Pons (tissue), 1 donor: ENCODE measurements at regions not wholly inside any gene's neighbourhood (a gene's known extent, or its start where the extent isn't known, plus 50 kb on each side); places are given as distances from the start of the nearest gene placed in this dataset.
"Not testable (repeated sequence)": the region's sequence is repeated elsewhere in the genome, so short reads cannot be mapped to it uniquely, and the experiment has no call there.

Source experiments
- DNase-seq: peaks from one replicate; pipeline ENCODE4 v3.0.0-alpha.2; 2016; ENCODE audit warnings: low spot score

DNA sequence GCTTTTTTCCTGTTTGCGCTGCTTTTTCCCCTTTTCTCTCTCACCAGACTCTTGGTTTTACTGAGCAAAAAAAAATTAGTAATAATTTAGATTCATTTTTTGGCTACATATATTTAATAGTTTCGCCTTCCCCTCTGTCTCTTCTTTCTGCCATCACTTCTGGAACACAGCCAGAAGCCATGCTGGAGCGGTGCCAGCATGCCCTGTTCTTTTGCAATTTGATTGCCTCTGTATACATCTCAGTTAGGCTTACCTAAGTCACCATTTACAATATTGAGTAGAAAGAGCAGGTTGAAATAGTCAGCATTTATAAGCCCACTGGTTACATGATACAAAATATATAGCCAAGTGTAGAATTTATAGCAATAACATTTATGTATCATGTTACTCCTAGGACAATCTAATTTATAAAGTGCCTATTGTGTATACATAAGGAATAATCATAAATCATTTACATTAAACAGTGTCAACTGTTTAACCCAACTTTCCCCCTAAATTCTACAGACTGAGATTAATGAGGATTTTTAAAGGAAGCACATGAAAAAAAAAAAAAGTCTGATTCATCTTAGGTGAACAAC is 413.8 kb upstream of the SOX5 start:
- no peak for DNase-seq

DNA sequence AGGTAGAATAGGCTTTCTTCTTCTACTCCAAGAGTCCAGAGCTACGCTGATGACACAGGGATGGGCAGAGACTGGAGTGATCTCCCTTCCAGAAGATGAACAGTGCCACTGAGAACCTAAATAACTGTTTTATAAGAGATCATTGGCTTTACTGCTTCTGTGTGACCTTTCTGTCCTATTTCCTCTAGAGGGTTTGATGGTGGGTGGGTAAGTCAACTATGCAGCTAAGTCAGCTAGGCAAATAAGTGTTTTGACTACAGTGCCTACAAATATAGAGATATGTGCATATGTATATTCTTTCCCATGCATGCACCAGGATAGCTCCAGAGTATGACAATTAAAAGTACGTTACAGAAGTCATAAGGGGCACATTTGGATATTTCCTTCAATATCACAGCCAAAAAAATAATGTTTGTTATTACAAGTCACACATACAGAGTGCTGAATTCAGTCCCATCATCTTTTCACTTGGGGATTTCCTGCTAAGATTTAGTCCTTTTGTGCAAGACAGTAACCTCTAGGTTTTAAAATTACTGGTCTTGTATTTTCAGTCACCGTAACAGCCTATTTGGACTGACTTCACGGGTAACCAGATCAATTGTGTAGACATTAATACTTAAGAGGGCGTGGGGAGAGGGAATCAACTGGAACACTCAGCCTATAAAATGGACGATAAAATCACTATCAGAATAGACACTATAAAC is 412.6 kb upstream of the SOX5 start:
- no peak for DNase-seq

DNA sequence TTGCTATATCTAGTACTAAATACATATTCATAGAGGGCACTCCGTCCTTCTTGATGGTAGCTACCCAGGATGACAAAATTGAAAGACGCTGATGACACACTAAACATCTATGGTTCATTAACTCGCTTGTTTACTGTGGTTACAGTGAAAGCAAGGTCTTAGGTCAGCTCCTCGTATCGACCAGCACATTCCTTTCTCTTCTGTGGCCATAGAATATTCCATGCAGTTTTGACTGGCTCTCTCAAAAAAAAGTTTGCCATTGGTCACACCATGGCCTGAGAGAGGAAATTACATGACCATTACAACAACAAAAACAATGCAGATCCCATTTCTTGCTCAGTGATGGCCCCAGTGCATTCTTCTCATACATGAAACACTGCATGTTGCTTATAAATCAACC is 411.4 kb upstream of the SOX5 start:
- no peak for DNase-seq

DNA sequence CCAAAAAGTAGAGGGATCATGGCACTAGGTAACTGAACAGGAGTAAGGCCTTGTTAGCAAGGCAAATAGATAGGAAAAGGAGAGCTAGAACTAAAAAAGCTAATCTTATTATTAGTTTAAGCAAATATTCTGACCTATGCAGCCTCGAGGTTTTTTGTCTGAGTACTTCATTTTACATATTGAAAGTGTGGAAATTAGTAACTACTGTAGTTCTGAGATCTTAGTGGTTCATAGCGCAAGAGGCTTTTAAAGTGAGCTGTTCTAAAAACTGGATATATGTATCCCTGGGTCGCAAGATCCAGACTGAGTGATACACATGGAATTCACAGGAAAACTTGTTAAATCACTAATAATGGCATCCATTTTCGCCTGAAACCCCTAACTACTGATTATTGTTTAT is 411.0 kb upstream of the SOX5 start:
- DNase-seq: no peak

DNA sequence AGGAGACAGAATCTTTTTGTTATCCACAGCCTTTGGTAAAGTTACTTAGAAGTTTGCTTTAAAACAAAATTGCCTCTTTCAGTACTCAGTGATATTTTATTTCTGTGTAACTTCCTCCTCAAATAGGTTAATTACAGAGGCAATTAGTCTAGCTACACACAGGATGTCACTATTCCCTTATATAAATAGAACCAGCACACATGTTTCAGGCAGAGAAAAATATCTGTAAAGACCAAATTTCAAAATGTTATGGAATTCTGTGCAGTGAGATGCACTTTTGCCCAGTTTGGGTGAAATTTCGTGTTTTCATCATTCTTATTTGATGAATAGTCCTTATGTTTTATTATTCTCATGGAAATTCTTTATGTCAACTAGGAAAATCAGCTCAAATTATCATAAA is 410.6 kb upstream of the SOX5 start:
- DNase-seq: no peak

DNA sequence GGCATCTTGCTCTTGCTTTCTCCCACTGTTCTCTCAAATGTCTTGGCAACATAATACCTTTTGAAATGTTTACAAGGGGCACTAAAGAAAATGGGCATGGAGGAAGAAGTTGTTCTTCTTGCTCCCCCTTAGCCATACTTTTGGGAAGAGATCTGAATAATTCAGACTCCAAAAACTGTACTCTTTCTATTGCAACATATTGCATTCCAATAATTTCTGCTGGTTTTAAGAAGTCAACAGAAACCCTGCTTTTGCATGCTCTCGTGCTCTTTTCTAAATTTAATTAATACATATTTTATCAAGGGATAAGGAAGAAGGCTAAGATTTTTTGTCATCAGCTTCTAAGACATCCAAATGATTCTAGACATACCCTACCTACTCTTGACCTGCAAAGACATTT is 409.9 kb upstream of the SOX5 start:
- no peak for DNase-seq

DNA sequence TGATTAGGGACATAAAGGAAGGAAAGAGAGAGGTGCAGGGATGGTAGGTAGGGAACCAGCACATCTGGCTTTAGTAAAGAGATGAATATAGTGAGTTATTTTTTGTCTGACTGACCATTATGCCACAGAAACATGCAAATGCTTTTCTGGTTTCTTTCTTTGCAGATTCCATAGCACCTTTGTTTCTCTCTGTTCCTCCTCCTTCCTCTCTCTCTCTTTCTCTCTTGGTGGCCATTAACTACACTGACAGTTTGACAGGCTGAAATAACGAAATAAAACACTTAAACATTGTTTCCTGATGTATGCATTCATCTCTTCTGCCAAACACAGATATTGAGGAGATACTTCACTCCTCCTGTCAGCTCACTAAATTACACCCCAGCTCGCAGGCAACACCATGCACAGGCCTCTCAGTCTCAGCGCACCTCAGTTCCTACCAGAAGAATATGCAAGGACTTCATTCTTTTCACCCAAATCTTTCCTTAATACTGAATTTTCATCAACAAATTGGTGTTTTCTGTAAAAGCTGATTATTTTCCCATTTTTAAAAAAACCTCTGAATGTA is 406.9 kb upstream of the SOX5 start:
- no peak for DNase-seq

DNA sequence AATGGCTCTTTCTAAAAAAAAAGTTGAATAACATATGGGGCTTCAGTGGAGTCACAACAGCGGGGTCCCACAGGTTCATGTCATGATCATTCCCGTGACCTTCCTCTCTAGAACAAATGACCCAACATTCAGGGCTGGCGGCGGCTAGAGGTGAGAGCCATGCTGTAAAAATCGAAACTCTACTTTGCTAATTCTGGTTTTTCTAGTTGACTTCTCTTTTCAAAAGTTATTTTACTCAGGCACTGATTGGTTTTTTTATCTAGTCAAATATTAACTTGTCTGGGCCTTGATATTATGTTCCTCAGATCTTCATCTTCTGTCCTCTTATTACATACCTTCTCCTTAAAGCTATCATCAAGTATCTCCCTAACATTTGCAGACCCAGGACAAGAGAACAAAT is 402.9 kb upstream of the SOX5 start:
- no peak for DNase-seq

DNA sequence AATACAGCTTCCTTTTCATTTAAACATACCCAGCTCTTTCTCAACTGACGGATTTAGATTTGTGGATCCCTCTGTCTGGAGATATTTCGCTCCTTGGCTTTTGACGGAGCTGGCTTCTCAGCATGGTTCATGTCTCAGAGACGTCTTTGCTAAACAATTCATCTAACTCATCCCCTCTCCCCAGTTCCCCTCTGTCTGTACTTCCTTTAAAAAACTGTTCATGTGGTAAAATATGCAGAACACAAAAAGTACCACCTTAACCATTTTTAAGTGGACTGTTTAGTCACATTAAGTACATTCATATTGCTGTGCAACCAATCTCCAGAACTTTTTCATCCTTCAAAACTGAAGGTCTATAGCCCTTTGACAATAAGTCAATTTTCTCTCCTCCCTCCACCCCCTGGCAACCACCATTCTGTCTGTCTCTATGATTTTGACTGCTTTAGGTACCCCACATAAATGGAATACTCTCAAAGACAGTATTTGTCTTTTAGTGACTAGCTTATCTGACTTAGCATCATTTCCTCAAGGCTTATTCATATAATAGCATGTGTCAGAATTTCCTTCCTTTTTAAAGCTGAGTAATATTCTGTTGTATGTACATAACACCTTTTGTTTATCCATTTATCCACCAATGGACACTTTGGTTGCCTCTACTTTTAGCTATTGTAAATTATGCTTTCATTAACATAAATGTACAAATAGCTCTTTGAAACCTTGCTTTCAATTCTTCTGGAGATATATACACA is 399.8 kb upstream of the SOX5 start:
- no peak for DNase-seq

DNA sequence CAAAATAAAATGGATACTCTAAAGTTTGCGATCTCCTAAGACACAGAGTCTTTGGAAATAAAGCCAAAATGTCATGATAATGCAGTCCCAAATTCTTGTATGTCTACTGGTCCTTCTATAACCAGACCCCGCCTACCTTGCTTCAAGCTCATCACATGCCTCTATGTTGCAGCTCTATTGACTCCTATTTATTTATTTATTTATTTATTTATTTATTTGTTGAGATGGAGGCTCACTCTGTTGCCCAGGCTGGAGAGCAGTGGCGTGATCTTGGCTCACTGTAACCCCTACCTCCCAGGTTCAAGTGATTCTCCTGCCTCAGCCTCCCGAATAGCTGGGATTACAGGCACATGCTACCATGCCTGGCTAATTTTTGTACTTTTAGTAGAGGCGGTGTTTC is 398.7 kb upstream of the SOX5 start:
- DNase-seq: not testable (repeated sequence)

DNA sequence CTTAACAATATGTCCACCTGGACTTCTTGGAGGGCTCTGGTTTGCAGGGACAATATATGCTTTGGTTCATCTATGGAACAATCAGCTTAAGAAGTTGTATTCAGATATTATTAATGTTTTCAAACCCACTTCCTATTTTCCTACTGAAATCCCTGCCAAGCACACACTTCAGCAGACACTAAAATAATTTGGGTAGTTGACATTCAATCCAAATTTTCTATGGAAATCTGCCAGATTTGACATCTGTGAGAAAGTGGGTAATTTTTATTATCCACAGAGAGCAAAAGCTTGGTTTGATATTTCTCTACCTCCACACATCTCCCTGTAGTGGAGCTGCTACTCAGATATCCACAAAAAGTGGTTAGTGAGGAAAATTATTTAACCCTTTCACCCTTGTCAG is 378.8 kb upstream of the SOX5 start:
- no peak for DNase-seq

DNA sequence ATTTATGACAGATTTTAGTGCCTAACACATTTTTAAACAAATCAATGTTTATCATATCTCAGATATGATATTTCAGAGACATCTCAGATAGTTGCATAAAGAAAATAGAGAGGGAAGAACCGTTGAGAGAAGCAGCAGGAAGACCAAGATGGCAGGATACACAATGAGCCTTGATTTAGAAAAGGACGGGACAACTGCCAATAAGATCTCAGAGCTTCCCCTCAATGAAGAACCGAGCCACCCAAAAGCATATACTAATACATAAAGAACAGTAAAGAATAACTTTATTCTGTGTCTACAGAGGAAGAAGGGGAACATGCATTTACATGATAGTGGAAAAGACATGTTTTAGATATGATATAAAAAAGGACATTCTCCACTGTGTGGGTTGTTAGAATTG is 375.9 kb upstream of the SOX5 start:
- no peak for DNase-seq

DNA sequence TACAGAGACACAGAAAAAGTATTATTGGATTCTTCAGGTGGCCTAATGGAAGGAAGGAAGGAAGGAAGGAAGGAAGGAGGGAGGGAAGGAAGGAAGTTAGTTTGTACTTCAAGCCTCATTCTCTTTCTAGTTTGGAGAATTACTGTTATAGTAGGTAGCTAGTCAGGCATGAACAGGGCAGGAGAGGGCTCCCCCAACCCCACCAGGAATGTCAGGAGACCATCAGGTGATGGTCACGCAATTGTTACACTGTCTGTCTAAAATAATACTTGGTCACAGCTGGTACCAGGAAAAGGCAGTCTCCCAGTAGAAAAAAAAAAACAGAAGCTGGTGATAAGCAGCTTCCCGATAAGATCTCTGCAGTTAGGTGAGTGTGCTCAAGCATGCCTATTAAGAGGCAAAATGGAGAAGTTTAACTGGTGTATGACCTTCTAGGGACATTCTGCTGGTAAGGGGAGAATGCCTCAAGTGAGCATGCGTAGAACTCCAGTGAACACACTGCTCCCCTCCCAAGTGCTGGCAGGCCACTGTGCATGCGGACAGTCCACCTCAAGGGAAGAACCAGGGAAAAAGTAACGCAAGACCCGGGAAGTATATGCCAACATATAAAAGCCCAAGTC is 358.4 kb upstream of the SOX5 start:
- no peak for DNase-seq

DNA sequence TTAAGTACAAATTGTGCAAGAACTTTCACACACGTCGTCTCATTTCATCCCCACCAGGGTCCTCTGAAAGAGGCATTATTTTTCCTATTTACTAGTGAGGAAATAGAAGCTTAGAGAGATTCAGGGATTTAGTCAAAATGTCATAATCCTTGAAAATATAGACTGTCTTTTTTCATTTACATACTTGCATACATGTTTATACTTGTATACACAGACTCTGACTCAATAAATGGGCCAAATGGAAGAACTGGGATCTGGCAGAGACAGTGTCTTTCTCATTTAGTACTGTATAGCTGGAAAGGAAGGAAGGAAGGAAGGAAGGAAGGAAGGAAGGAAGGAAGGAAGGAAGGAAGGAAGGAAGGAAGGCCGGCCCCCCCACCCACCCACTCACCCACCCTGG is 357.7 kb upstream of the SOX5 start:
- no peak for DNase-seq

DNA sequence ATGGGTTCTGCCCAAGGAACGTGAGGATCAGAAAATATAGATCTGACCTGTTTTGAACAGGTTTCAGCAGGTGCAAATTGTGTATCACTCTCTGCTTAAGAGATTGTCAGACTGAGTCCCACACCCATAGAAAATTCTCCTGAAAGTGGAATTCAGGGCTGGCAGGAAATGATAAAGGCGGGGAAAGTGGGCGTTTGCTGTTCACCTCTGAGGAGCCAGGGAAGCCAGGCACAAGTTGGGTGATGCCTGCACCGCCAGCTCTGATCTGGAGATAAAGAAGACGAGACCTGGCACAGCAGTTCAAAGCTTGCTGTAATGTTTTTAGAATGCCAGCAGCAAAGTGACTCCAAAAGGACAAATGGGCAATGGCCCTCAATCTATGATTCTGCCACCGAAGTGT is 356.5 kb upstream of the SOX5 start:
- no peak for DNase-seq

DNA sequence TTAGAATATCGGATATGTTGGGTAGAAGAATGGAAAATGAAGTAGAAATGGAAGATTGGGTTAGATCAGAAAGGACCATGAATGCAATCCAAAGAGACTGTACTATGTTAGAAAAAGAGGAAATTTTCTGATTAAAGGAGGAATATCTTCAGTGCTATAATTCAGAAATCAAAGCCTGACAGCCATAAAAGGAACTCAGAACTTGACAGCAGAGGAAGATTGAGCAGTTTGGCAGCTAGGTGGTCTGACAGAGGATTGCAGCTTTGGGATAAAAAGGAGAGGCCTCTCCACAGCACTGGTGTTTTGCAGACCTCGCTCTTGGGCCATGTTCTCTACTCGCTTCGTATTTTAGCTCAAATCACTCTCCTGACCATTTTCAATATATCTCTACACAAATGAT is 354.8 kb upstream of the SOX5 start:
- DNase-seq: no peak

DNA sequence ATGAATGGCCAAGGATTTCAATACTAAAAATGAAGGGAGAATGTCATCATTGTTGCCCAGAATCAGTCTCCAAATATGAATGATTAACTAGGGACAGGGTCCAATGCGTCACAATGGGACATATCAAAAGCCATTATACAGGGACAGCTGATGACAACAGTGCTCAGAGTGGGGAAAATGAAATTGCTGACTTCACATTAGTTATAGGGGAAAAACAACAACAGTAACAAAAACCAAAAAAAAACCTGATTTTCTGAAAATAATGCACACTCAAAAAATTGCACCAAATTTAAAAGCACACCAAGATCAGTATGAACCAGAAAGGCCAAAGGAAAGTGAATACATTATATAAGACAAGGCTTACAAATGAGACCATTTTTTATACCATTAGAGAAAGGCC is 353.2 kb upstream of the SOX5 start:
- DNase-seq: no peak

DNA sequence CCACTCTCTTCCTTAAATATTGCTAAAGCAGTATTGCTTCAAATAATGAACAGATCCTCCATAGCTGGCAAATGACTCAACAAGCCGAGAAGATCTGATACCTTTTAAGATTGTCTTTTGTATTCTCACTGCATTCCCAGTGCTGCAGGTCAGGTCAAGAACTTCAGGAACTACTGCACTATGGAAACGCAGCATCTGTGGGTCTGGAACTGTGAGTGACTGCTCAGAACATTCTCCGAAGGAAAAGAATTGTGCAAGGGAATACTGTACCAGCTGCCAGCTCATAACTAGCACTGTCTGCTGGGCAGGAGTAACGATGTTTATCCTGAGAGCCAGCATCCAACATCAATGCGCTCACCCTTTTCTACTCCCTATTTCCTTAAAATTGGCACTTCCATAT is 348.0 kb upstream of the SOX5 start:
- no peak for DNase-seq

DNA sequence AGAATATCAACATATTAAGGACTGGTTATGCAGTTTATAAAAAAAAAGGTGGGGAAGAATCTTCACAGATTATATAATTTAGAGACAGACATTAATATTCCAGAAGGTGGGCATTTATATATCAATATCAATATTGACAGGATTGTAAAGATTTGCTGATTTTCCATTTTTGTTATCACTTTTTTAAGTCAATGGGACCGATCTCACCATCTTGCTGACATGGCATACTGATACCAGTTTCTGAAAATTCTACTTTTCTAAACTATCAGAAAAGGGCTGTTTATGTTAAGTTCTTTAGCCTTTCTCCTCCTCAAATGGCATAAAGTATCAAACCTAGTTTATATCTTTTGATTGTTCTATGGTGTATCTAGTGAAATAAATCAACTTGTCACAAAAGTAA is 344.1 kb upstream of the SOX5 start:
- no peak for DNase-seq

DNA sequence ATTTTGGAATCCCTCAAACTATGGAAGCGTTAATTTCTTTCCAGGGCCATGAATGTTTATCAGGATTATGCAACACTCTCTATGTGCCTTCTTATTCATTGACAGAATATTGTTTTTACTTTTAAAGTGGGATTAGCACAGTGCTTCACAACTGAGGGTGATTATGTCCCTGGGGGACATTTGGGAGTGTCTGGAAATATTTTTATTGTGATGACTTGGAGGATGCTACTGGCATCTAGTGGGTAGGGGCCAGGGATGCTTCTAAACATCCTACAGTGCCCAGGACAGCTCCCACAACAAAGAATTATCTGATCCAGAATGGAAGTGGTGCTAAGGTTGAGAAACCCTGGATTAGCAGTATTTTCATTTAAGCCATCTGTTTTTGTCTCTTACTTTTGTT is 338.5 kb upstream of the SOX5 start:
- no peak for DNase-seq

DNA sequence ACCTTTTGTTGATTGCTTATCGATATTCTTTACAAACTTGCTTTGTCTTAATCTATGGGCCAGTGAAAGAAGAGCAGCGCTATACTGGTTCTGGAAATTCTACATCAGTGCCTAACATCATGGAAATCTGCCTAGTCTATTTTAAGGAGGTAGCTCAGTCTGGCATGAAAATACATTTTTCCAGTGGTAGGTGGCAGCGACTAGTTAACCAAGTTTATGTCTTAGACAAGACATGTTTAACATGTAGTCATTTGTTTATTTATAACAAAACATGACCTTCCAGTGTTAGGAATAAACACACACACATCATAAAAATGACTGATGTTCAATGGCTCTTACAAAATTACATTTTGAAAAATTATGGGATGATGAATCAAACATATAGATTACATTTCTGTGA is 336.0 kb upstream of the SOX5 start:
- DNase-seq: no peak

DNA sequence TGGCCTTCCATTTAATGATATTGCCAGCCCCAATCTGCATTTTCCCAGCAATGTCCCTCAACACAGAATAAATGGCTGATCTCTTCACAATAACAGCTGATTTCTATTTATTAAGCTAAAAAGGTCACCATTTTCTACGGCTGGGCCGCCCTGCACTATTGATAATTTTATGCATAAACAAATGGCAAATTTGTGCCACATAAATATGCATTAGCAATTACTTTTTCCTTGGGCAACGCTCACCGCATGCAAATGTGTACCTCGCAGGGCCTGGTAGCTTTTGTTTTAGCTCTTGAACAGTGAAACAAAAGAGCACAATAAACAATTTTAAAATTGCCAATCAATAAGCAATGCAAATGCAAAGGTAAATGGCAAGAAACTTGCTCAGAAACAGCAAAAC is 331.9 kb upstream of the SOX5 start:
- DNase-seq: no peak
